GM12878 (cell line): ENCODE measurements at regions not wholly inside any gene's neighbourhood (a gene's known extent, or its start where the extent isn't known, plus 50 kb on each side); places are given as distances from the start of the nearest gene placed in this dataset.

Source experiments
- ATAC-seq: fragments of 200-7000 bp; cut with Tn5 transposase; 3 replicates; pipeline ENCODE4 v1.9.1; 2020; ENCODE audit warnings: mild to moderate bottlenecking, moderate library complexity
- BruUV-seq: library from RNA; stranded (reverse); fragments of 400-500 nt; replicated peaks from 2 replicates; lab custom pipeline; 2021; lab: Mats Ljungman, UMichigan
- CTCF ChIA-PET: fragments of 300-600 bp; sonication (Branson Sonifier 250); formaldehyde crosslinking; extraction: SDS; loops from one replicate; lab custom pipeline; 2021; ENCODE audit warnings: inconsistent platforms; lab: Yijun Ruan, JAX
- POLR2A ChIA-PET: fragments of 350-600 bp; formaldehyde crosslinking; extraction: SDS; loops from one replicate; lab custom pipeline; 2021; ENCODE audit warnings: inconsistent platforms; lab: Charles Lee
- RAD21 ChIA-PET: fragments of 300-600 bp; sonication (Branson Sonifier 250); formaldehyde crosslinking; loops from one replicate; lab custom pipeline; 2023; ENCODE audit warnings: antibody characterized with exemption; ENCODE audit not compliant: unreplicated experiment; lab: Charles Lee
- SMC1A ChIA-PET: fragments of 300-600 bp; sonication (Branson Sonifier 250); formaldehyde crosslinking; loops from one replicate; lab custom pipeline; 2023; ENCODE audit not compliant: unreplicated experiment, uncharacterized antibody; lab: Charles Lee
- DNase-seq: peaks from one replicate; pipeline ENCODE4 v3.0.0-alpha.2; 2011; ENCODE audit warnings: low read depth, low spot score
- FAIRE-seq: peaks from 3 replicates; lab custom pipeline; 2011; peaks lifted over from hg19 to GRCh38; lab: Jason Lieb, UNC
- H2AFZ ChIP-seq: 2 replicates; pipeline ENCODE4 v1.6.0; 2011; ENCODE audit warnings: low read depth, low read length, control low read depth; ENCODE audit not compliant: control insufficient read depth
- H3K27ac ChIP-seq: 2 replicates; pipeline ENCODE4 v1.5.1; 2011; ENCODE audit warnings: control low read depth; ENCODE audit not compliant: control insufficient read depth, insufficient read depth
- H3K27me3 ChIP-seq, 2 experiments: replicated peaks in 1 of 2; 2 replicates each; pipeline versions ENCODE4 v1.6.0 to v1.6.1; 2011; ENCODE audit warnings: low read length in 1 of 2; ENCODE audit not compliant: control insufficient read depth in 2 of 2, insufficient read depth in 2 of 2
- H3K36me3 ChIP-seq, 2 experiments: 2 replicates each; pipeline ENCODE4 v1.5.1; 2011; ENCODE audit warnings: low read length in 1 of 2; ENCODE audit not compliant: control insufficient read depth in 2 of 2, insufficient read depth in 2 of 2
- H3K4me1 ChIP-seq: 2 replicates; pipeline ENCODE4 v1.6.1; 2011; ENCODE audit warnings: mild to moderate bottlenecking, low read length, moderate library complexity, mixed read lengths; ENCODE audit not compliant: control insufficient read depth, insufficient read depth
- H3K4me2 ChIP-seq: 2 replicates; pipeline ENCODE4 v1.6.0; 2011; ENCODE audit warnings: control low read depth; ENCODE audit not compliant: control insufficient read depth, insufficient read depth
- H3K4me3 ChIP-seq: fragments of 200-600 bp; sonication (generic); 2 replicates; pipeline ENCODE4 v1.5.1; 2016
- H3K79me2 ChIP-seq: 2 replicates; pipeline ENCODE4 v1.6.0; 2011; ENCODE audit warnings: low read length; ENCODE audit not compliant: control insufficient read depth, insufficient read depth
- H3K9ac ChIP-seq: 2 replicates; pipeline ENCODE4 v1.8.0; 2011; ENCODE audit warnings: low read length, control low read depth, mixed read lengths; ENCODE audit not compliant: control insufficient read depth, insufficient read depth
- H3K9me3 ChIP-seq: replicated peaks from 3 replicates; pipeline ENCODE4 v1.5.1; 2011; ENCODE audit warnings: mild to moderate bottlenecking, low read length; ENCODE audit not compliant: control insufficient read depth, insufficient read depth
- H4K20me1 ChIP-seq: 2 replicates; pipeline ENCODE4 v1.6.0; 2011; ENCODE audit not compliant: control insufficient read depth, insufficient read depth
- CEBPB ChIP-seq, 2 experiments: fragments of 150-350 bp in 1 of 2; IDR thresholded peaks; 2 replicates each; pipeline ENCODE4 v1.6.1; 2012 to 2014; ENCODE audit warnings: low read depth in 2 of 2, low read length in 2 of 2, borderline replicate concordance in 1 of 2, inconsistent platforms in 1 of 2
- EED ChIP-seq: sonication (generic); IDR thresholded peaks from 2 replicates; pipeline ENCODE4 v1.6.1; 2016; ENCODE audit warnings: antibody characterized with exemption, low read depth
- HDAC2 ChIP-seq: fragments of 200-600 bp; sonication (generic); IDR thresholded peaks from 2 replicates; pipeline ENCODE4 v1.6.1; 2017
- IRF5 ChIP-seq: fragments of 450-650 bp; IDR thresholded peaks from 2 replicates; pipeline ENCODE4 v1.6.1; 2017; ENCODE audit warnings: borderline replicate concordance
- NR2F1 ChIP-seq: fragments of 450-650 bp; conservative IDR thresholded peaks from 2 replicates; pipeline ENCODE4 v1.6.1; 2017; ENCODE audit warnings: mild to moderate bottlenecking
- PAX5 ChIP-seq: IDR thresholded peaks from 2 replicates; pipeline ENCODE4 v1.6.1; 2011; ENCODE audit warnings: low read depth, low read length, borderline replicate concordance
- PBX3 ChIP-seq: IDR thresholded peaks from 2 replicates; pipeline ENCODE4 v1.6.1; 2011; ENCODE audit warnings: mild to moderate bottlenecking, low read depth, low read length, moderate library complexity; ENCODE audit not compliant: insufficient replicate concordance
- RFX5 ChIP-seq: IDR thresholded peaks from 2 replicates; pipeline ENCODE4 v1.6.1; 2011; ENCODE audit warnings: low read depth, low read length, improper control_type of control experiment
- TARDBP ChIP-seq: IDR thresholded peaks from 2 replicates; pipeline ENCODE4 v1.6.1; 2016; ENCODE audit warnings: borderline replicate concordance
- WGBS: methylation state at CpG from one replicate; pipeline ENCODE4 v1.1.6; 2016; ENCODE audit warnings: low lambda C conversion rate; ENCODE audit not compliant: insufficient replicate concordance, insufficient coverage; ENCODE audit errors: missing lambda C conversion rate; 5-methylcytosine and 5-hydroxymethylcytosine counted together
- in situ Hi-C: fragments of 300-500 bp; cut with MboI; formaldehyde crosslinking; loops from 9 replicates; pipeline ENCODE4 v1.14.3; 2018; ENCODE audit warnings: mixed read lengths
- intact Hi-C: fragments of 100-400 bp; cut with micrococcal nuclease; formaldehyde crosslinking; loops from one replicate; pipeline ENCODE4 v1.14.2; 2022; ENCODE audit not compliant: unreplicated experiment
- TF ChIP-seq, protein P1 (sequence below): IDR thresholded peaks from 2 replicates; pipeline ENCODE4 v1.6.1; 2012; ENCODE audit warnings: low read depth, low read length, improper control_type of control experiment
- TF ChIP-seq, protein P2 (sequence below): IDR thresholded peaks from 2 replicates; pipeline ENCODE4 v1.6.1; 2011; ENCODE audit warnings: borderline replicate concordance, low read depth, mild to moderate bottlenecking, moderate library complexity, mixed read lengths, low read length; ENCODE audit not compliant: insufficient read depth; ENCODE audit errors: extremely low read length

GRCh38 chr5:30607301-30607894 lies 586.1 kb upstream of the CDH6 start:
- ATAC-seq (no peak), DNase-seq (no peak), FAIRE-seq (no peak)
- in situ Hi-C loops = no loop called here
- BruUV-seq = no TSS peak
- POLR2A ChIA-PET = no interaction called here
- Histone ChIP-seq H3K27ac (no peak overlapping the region), H3K79me2 (no peaks in the 10 kb centered on the region), H4K20me1 (no peaks in the 10 kb centered on the region), H3K4me1 (no peaks in the 10 kb centered on the region), H3K36me3 (no peaks in the 10 kb centered on the region), H3K9me3 (no peaks in the 10 kb centered on the region), H3K4me3 (no peak overlapping the region), H3K27me3 (no peaks in the 10 kb centered on the region), H3K4me2 (no peak overlapping the region), H3K9ac (no peak overlapping the region), H2AFZ (no peak overlapping the region)
- CTCF ChIA-PET = no interaction called here
- RAD21 ChIA-PET = no interaction called here
- WGBS = 28% methylated on average over 3 of the region's 3 CpGs
- TF ChIP-seq NR2F1 (no peak), IRF5 (no peak), CEBPB (IDR thresholded peaks at IDR 0.05; ENCODE audit: borderline replicate concordance in 1 of 2, low read depth in 2 of 2, low read length in 2 of 2) (no peak), EED (no peak), PAX5 (no peak), TARDBP (no peak), HDAC2 (no peak), RFX5 (no peak), PBX3 (no peak)
- TF ChIP-seq, protein P1, sequence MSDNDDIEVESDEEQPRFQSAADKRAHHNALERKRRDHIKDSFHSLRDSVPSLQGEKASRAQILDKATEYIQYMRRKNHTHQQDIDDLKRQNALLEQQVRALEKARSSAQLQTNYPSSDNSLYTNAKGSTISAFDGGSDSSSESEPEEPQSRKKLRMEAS = no peak
- TF ChIP-seq, protein P2, sequence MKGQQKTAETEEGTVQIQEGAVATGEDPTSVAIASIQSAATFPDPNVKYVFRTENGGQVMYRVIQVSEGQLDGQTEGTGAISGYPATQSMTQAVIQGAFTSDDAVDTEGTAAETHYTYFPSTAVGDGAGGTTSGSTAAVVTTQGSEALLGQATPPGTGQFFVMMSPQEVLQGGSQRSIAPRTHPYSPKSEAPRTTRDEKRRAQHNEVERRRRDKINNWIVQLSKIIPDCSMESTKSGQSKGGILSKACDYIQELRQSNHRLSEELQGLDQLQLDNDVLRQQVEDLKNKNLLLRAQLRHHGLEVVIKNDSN = no peak
- SMC1A ChIA-PET = no interaction called here
- intact Hi-C loops = no loop called here
